ENCODE measurements at regions not wholly inside any gene's neighbourhood (a gene's known extent, or its start where the extent isn't known, plus 50 kb on each side); places are given as distances from the start of the nearest gene placed in this dataset.

GRCh38 chrX:30939928-30940327, 50.9 kb upstream of the TAB3 start:
- Histone ChIP-seq H3K27ac (ENCODE audit: low read depth) (no peak overlapping the region), H3K4me3 (ENCODE audit: low read depth, low read length) (no peak overlapping the region), H3K4me1 (ENCODE audit: insufficient read depth) (no peaks in the 10 kb centered on the region), H3K36me3 (ENCODE audit: insufficient read depth) (no peaks in the 10 kb centered on the region)
- 73% methylated on average over 4 of the region's 4 CpGs for WGBS
- no peak for DNase-seq (ENCODE audit: extremely low spot score)
